RWPE1 (cell line): ENCODE measurements at regions not wholly inside any gene's neighbourhood (a gene's known extent, or its start where the extent isn't known, plus 50 kb on each side); places are given as distances from the start of the nearest gene placed in this dataset.

Experiments
- CTCF ChIA-PET: fragments of 350-600 bp; sonication (Branson Sonifier 250); formaldehyde crosslinking; extraction: SDS; loops from one replicate; lab custom pipeline; 2021; lab: Yijun Ruan, JAX
- POLR2A ChIA-PET: fragments of 400-600 bp; formaldehyde crosslinking; extraction: SDS; loops from one replicate; lab custom pipeline; 2020; ENCODE audit warnings: antibody characterized with exemption; ENCODE audit not compliant: low non-redundant PET; lab: Yijun Ruan, JAX
- DNase-seq: peaks from one replicate; pipeline ENCODE4 v3.0.0; 2012; ENCODE audit warnings: low spot score
- H3K27ac ChIP-seq: fragments of 450-650 bp; 2 replicates; pipeline ENCODE4 v1.5.1; 2017
- TF ChIP-seq, protein P1 (sequence below): fragments of 450-650 bp; conservative IDR thresholded peaks from 2 replicates; pipeline ENCODE4 v1.5.1; 2017; ENCODE audit warnings: low read depth, mild to moderate bottlenecking

DNA sequence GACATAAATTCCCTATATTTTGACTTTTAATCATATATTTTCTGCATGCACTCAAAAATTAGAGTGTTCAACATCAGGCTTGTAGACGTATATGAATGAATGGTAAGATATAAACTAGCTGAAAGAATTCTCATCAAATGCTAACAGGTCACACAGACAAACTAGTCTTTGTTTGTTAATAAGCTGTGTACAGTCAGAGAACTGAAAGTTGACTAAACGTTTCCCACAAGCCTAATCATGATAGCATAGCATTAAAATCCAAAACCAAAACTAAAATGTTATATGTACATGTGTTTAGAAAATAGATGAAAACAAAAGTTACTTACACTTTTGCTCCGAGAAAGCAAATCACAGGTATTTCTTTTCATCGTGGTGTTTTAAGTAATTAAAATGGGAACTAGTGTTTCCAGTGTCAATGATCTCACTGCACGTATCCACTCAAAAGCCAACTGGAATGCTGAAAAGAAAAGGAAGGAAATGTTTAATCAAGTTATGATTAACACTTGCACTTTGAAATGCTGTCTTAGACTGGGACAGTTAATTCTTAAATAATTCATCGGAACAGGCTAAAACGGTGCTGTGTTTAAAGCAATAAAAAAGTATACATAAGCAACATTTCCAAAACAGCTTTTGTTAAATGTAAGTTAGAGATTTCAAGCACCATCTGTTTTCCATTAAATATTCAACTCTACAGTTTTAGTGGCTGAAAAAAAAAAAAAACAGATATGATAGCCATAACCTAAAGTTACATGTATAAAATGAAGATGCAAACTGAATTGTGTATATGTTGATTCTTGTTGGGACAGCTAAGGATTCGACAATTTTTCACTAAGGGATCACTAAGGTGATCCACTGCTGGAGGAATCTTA is 291.9 kb upstream of the PDE4D start:
- no peak overlapping the region for H3K27ac ChIP-seq
- CTCF ChIA-PET = interaction anchor here (0.6 kb wide), 1 partner anchor 66 kb away, joined by 4 read pairs; no protein-coding TSS in a partner anchor
- DNase-seq = no peak
- TF ChIP-seq, protein P1, sequence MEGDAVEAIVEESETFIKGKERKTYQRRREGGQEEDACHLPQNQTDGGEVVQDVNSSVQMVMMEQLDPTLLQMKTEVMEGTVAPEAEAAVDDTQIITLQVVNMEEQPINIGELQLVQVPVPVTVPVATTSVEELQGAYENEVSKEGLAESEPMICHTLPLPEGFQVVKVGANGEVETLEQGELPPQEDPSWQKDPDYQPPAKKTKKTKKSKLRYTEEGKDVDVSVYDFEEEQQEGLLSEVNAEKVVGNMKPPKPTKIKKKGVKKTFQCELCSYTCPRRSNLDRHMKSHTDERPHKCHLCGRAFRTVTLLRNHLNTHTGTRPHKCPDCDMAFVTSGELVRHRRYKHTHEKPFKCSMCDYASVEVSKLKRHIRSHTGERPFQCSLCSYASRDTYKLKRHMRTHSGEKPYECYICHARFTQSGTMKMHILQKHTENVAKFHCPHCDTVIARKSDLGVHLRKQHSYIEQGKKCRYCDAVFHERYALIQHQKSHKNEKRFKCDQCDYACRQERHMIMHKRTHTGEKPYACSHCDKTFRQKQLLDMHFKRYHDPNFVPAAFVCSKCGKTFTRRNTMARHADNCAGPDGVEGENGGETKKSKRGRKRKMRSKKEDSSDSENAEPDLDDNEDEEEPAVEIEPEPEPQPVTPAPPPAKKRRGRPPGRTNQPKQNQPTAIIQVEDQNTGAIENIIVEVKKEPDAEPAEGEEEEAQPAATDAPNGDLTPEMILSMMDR = no peak
- POLR2A ChIA-PET = no interaction called here

DNA sequence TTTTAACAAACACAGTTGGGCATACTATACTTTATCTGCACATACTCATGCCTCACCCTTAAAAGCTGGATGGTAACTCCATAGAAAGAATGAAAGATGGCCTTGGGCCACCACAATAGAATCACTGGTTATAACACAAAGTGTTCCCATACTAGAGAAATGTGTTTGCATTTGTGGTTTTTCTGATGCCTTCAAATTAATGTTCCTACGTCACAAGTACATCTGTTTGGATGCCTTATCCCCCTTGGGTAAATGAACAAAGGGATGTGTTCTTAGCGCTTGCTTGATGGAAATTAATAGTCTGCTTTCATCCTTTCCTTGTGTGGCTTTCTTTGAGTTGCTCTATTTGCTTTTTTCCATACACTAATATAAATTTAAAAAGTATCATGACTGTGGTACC is 291.1 kb upstream of the PDE4D start:
- POLR2A ChIA-PET = no interaction called here
- no peak overlapping the region for H3K27ac ChIP-seq
- TF ChIP-seq, protein P1 = no peak
- CTCF ChIA-PET = no interaction called here
- no peak for DNase-seq

DNA sequence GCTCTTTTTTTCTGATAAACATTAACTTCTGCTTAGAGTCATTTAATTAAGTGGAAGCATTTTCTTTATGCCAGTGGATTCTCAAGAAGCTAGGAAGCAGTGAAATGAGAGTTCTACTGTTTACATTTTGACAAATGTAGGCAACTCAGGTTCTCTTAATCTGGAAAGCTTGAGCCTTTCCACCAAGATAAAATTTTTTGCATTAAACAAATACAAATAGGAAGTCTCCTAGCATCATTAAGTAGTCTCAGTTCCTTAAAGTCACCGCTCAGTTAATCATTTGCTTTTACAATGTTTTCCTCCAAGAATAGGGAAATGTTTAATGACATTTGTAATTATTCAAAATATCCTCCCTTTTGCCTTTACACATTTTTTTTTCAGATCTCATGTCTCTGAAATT is 290.4 kb upstream of the PDE4D start:
- no peak overlapping the region for H3K27ac ChIP-seq
- POLR2A ChIA-PET = no interaction called here
- TF ChIP-seq, protein P1 = no peak
- CTCF ChIA-PET = no interaction called here
- no peak for DNase-seq

DNA sequence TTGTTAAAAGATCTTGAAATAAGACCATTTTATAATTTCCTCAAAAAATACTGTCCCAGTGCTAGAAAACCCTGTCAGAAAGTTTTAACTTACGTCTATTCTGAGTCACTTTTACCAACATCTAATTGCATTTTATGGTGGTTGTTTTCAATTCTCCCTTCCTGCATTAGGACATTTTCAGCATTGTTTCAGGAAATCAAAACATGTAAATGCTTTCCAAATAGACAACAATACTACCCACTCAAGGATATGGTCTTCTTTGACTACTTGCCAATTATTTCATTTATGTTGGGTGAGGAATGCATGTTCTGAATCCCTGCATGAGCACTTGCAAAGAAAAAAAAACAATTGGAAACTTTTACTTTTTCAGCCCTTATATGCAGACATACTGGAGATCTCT is 284.6 kb upstream of the PDE4D start:
- POLR2A ChIA-PET = no interaction called here
- CTCF ChIA-PET = interaction anchor here (0.7 kb wide), 1 partner anchor 743 kb away, joined by 4 read pairs; no protein-coding TSS in a partner anchor
- H3K27ac ChIP-seq = no peak overlapping the region

DNA sequence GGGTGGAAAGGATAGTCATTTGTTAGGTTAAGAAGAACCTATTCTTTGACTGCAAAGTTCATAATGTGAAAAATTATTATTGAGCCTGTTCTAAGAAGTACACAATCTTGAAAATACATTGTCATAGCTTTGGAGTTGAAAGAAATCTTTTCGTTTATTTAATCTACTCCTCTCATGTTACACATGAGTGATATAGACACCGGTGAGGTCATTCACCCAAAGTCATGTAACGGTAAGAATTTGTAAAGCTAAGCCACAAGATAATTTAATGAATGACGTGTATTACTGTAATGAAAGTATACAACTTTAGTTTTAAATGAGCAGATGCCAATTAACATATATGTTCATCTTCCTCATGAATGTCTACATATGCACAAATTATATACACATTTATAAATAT is 284.1 kb upstream of the PDE4D start:
- ChIA-PET POLR2A (no interaction called here), CTCF (interaction anchor here (0.6 kb wide), 1 partner anchor 1457 kb away, joined by 3 read pairs; no protein-coding TSS in a partner anchor)
- H3K27ac ChIP-seq = no peak overlapping the region
- DNase-seq = no peak
- TF ChIP-seq, protein P1 = no peak

More for the DNA sequence above, 284.6 kb upstream of the PDE4D start:
- DNase-seq = no peak
- TF ChIP-seq, protein P1 = no peak

DNA sequence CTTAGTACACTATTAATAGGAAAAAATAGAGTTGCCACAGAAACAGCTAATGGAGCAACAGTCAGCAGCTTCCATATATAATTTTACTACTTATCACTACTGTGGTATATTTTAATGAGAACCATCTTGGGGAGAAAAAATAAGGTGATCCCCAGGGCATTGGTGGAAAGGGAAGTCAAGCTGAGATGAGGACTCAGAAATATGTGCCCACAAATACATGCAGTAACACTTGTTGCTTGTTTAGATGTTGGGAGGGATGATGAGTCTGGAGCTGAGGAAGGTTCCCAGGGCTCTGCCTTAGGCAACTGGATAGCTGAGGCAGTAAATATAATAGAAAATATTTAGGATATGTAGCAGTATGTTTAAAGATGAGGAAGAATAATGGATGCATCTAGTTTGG is 280.1 kb upstream of the PDE4D start:
- ChIA-PET POLR2A (no interaction called here), CTCF (no interaction called here)
- DNase-seq = no peak
- TF ChIP-seq, protein P1 = no peak
- no peak overlapping the region for H3K27ac ChIP-seq
